ENCODE measurements at regions not wholly inside any gene's neighbourhood (a gene's known extent, or its start where the extent isn't known, plus 50 kb on each side); places are given as distances from the start of the nearest gene placed in this dataset.

DNA sequence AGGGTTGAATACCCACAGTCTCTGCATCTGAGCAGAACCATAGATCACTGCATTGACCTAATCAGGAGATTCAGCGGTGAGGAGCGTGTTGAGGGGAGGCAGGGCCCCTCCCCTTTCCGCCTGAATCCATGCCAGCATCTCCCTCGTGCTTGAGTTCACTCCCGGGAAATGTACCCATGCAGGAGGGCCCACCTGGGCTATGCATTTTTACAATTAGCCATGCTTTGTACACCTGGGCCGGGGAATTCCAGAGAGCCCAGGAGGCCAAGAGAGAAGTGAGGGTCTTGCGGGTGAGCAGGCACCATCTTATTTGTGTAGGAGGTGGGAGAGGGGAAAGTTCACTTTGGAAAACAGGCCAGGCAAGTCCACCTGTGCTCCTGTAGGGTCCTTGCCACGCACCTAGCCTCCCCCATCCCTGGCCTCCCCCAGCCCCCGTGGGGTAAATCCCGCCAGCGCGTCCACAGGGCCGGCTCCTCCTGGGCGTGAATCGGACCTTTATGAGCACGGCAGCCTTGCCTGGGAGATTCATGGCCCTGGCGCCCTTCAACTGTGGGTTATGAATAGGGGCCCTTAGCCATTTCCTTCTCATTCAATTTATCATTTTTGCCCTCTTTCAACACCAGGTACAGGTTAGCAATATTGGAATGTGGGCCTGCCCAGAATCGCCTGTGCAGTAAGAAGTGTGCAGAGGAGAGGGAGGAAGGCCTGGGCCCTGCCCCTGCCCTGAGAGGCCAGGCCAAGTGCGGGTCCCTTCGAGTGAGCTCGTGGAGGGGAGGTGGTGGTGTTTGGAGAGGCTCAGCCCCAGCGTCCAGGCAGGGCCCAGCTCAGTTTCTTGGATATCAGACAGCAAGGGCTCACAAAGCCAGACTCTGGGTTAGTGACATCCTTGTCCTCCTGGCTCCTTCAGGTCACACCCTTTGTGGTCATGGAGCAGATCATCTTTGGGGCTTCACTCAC, 84.4 kb upstream of the ACTRT2 start:
- H3F3A ChIP-seq (ENCODE audit: low read length, unreplicated experiment): no peaks in the 10 kb centered on the region
- no peaks in the 10 kb centered on the region for H3K9me2 ChIP-seq (replicated peaks; ENCODE audit: low read length)
- no peak for TF ChIP-seq CTCF (conservative IDR thresholded peaks at IDR 0.05; ENCODE audit: low read depth, low read length)
- no peak for TF ChIP-seq EZH2phosphoT487 (IDR thresholded peaks at IDR 0.05; ENCODE audit: borderline replicate concordance, low read length)
- no peak for TF ChIP-seq EZH2 (IDR thresholded peaks at IDR 0.05; ENCODE audit: low read length, unreplicated experiment)
- no peak overlapping the region for H3K27ac ChIP-seq (ENCODE audit: low read length)
- no peak overlapping the region for H3K4me3 ChIP-seq (ENCODE audit: low read length)
- intact Hi-C loops (cut with micrococcal nuclease): no loop called here
- no peaks in the 10 kb centered on the region for H4K20me1 ChIP-seq (ENCODE audit: low read length)
- no peak for ATAC-seq
- H3K9me3 ChIP-seq (ENCODE audit: low read length): no peaks in the 10 kb centered on the region; the same call in 1 of the 2 replicates
- ChIA-PET POLR2A (ENCODE audit: unreplicated experiment) (no interaction called here), CTCF (no interaction called here)
- H3K9ac ChIP-seq (ENCODE audit: low read length): no peak overlapping the region
- H3K4me2 ChIP-seq (ENCODE audit: low read length): no peak overlapping the region
- DNase-seq: no peak
- H3K27me3 ChIP-seq (ENCODE audit: low read length): peaks cover 69% of the 10 kb centered on the region
- no peaks in the 10 kb centered on the region for H3K79me2 ChIP-seq (ENCODE audit: low read length)
- no peak overlapping the region for H2AFZ ChIP-seq (ENCODE audit: low read length)
- no peaks in the 10 kb centered on the region for H3K36me3 ChIP-seq (ENCODE audit: low read depth, low read length)
- BruUV-seq (replicated peaks): no TSS peak
- no peaks in the 10 kb centered on the region for H3K4me1 ChIP-seq (ENCODE audit: insufficient read depth, low read length)

DNA sequence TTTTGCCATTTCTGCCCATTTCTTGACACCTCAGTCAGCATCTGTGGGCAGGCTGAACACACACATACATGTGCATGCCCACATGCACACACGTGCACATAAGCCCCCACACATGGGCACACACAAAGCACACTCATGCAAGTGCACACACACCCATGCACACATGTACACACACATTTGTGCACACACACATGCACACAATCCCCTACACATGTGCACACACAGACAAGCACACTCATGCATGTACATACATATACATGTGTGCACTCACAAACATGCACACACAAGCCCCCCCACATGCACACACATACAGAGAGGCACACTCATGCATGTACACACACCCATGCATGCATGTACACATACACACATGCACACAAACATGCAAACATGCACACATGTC, 83.5 kb upstream of the ACTRT2 start:
- Histone ChIP-seq H3K27ac (ENCODE audit: low read length) (no peak overlapping the region), H3F3A (ENCODE audit: low read length, unreplicated experiment) (no peaks in the 10 kb centered on the region), H3K9ac (ENCODE audit: low read length) (no peak overlapping the region), H3K4me2 (ENCODE audit: low read length) (no peak overlapping the region), H3K9me3 (ENCODE audit: low read length) (no peaks in the 10 kb centered on the region; the same call in 1 of the 2 replicates), H3K36me3 (ENCODE audit: low read depth, low read length) (no peaks in the 10 kb centered on the region), H3K9me2 (replicated peaks; ENCODE audit: low read length) (no peaks in the 10 kb centered on the region), H3K79me2 (ENCODE audit: low read length) (no peaks in the 10 kb centered on the region), H3K27me3 (ENCODE audit: low read length) (peaks cover 68% of the 10 kb centered on the region), H4K20me1 (ENCODE audit: low read length) (no peaks in the 10 kb centered on the region), H2AFZ (ENCODE audit: low read length) (no peak overlapping the region), H3K4me3 (ENCODE audit: low read length) (no peak overlapping the region), H3K4me1 (ENCODE audit: insufficient read depth, low read length) (no peaks in the 10 kb centered on the region)
- BruUV-seq (replicated peaks): no TSS peak
- ChIA-PET CTCF (no interaction called here), POLR2A (ENCODE audit: unreplicated experiment) (no interaction called here)
- TF ChIP-seq EZH2 (IDR thresholded peaks at IDR 0.05; ENCODE audit: low read length, unreplicated experiment) (no peak), CTCF (conservative IDR thresholded peaks at IDR 0.05; ENCODE audit: low read depth, low read length) (no peak)
- DNase-seq: no peak
- intact Hi-C loops (cut with micrococcal nuclease): no loop called here
- no peak for ATAC-seq

DNA sequence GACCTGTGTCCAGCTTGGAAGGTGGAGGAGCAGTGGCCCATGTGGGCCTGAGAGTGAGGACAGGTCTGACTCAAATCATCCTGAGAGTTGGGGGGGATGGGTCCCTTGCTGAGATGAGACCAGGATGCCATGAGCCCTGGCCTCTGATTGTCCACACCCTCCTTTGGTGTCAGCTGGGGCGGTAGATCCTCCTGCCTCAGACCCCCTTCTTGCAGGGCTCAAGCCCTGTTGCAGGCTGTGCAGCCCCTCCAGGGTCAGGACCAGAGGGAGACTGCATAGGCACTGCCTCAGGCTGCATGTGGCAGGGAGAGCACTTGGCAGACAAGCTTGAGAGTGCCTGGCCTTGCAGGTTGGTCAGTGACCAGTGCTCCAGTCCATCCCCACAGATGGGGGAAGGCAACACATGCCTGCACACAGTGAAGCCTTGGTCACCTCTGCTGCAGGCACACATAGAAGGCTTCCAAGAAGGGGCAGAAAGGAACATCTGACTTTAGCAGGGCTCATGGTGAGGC, 82.2 kb upstream of the ACTRT2 start:
- no peaks in the 10 kb centered on the region; the same call in 1 of the 2 replicates for H3K9me3 ChIP-seq (ENCODE audit: low read length)
- POLR2A ChIA-PET (ENCODE audit: unreplicated experiment): no interaction called here

More for the DNA sequence above, 82.2 kb upstream of the ACTRT2 start:
- H3K27ac ChIP-seq (ENCODE audit: low read length): no peak overlapping the region
- peaks cover 68% of the 10 kb centered on the region for H3K27me3 ChIP-seq (ENCODE audit: low read length)
- H2AFZ ChIP-seq (ENCODE audit: low read length): no peak overlapping the region
- CTCF ChIA-PET: no interaction called here
- BruUV-seq (replicated peaks): no TSS peak
- intact Hi-C loops (cut with micrococcal nuclease): no loop called here
- no peak for ATAC-seq
- no peaks in the 10 kb centered on the region for H3F3A ChIP-seq (ENCODE audit: low read length, unreplicated experiment)
- TF ChIP-seq CTCF (conservative IDR thresholded peaks at IDR 0.05; ENCODE audit: low read depth, low read length): no peak
- no peak for TF ChIP-seq EZH2 (IDR thresholded peaks at IDR 0.05; ENCODE audit: low read length, unreplicated experiment)
- no peaks in the 10 kb centered on the region for H3K79me2 ChIP-seq (ENCODE audit: low read length)
- no peaks in the 10 kb centered on the region for H3K36me3 ChIP-seq (ENCODE audit: low read depth, low read length)
- no peak overlapping the region for H3K4me3 ChIP-seq (ENCODE audit: low read length)
- DNase-seq: no peak
- H4K20me1 ChIP-seq (ENCODE audit: low read length): no peaks in the 10 kb centered on the region
- H3K9me2 ChIP-seq (replicated peaks; ENCODE audit: low read length): no peaks in the 10 kb centered on the region
- no peaks in the 10 kb centered on the region for H3K4me1 ChIP-seq (ENCODE audit: insufficient read depth, low read length)
- no peak overlapping the region for H3K9ac ChIP-seq (ENCODE audit: low read length)
- no peak overlapping the region for H3K4me2 ChIP-seq (ENCODE audit: low read length)

Data from PC-3 (cell line).